ENCODE measurements at regions not wholly inside any gene's neighbourhood (a gene's known extent, or its start where the extent isn't known, plus 50 kb on each side); places are given as distances from the start of the nearest gene placed in this dataset.

DNA sequence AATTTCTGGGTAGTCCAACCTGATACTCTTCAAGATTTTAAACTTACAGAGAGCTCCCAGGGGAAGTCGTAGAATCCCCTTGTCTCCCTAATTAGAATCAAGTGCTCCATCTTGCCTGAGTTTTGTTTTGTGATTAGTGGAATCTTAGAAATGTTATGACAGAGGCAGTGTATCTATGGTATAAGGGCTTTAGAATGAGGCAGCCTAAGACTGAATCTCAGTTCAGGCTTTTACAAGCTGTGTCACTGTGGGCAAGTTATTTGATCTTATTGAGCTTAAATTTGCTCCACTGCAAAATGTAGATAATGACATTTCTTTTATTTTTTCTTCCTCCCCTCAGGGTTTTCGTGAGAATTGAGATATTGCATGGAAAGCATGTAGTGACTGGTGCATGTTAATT is 215.5 kb downstream of the POSTN start:
- ATAC-seq, result no peak
- Mint-ChIP-seq H3K36me3 (no peaks in the 10 kb centered on the region), H3K4me1 (ENCODE audit: low read depth in 2 of 2) (no peaks in the 10 kb centered on the region), H3K27me3 (no peaks in the 10 kb centered on the region), H3K9me3 (peaks cover 5% of the 10 kb centered on the region), H3K4me3 (no peak overlapping the region), H3K27ac (no peak overlapping the region)
- DNase-seq (ENCODE audit: low spot score), result no peak

DNA sequence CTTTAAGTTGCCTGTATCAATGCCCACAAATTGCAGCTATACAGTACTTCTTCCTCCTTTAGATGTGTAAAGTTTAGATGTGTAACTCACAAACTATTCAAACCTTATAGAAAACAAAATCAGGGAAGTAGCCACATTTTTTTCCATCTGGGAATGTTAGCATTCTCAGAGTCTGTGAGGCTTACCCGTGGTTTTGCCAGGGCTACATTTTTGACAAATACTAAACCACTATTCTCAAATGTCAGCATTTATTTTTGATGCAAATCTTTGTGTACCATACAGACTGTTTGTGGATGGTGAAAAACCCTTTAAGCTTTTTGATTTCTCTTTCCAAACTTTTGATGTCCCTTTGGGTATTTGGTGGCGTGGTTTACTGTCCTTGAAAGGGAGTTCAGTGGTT is 216.4 kb downstream of the POSTN start:
- Mint-ChIP-seq H3K4me1 (ENCODE audit: low read depth in 2 of 2) (no peaks in the 10 kb centered on the region), H3K9me3 (peaks cover 5% of the 10 kb centered on the region), H3K36me3 (no peaks in the 10 kb centered on the region), H3K27me3 (no peaks in the 10 kb centered on the region), H3K27ac (no peak overlapping the region), H3K4me3 (no peak overlapping the region)
- no peak for ATAC-seq
- no peak for DNase-seq (ENCODE audit: low spot score)

DNA sequence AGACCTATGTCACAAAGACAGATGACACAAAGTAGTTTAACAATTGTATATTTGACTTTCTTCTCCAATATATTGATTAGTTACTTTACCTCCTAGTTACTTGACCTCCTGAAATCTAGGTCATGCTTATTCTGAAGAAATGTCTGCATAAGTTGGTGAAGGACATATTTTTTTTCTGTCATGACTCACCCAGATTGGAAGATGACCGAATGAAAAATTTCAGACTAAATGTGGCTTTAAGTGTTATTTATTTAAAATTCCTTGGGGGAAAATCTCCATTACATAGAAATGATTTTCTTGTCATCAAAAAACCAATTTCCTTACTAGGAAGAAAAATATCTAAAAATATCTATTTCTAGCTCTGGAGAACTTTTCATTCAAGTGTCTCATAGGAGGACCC is 217.1 kb downstream of the POSTN start:
- Mint-ChIP-seq H3K4me3 (no peak overlapping the region), H3K27ac (no peak overlapping the region), H3K4me1 (ENCODE audit: low read depth in 2 of 2) (no peaks in the 10 kb centered on the region), H3K27me3 (no peaks in the 10 kb centered on the region), H3K9me3 (peaks cover 5% of the 10 kb centered on the region), H3K36me3 (no peaks in the 10 kb centered on the region)
- DNase-seq (ENCODE audit: low spot score) (no peak), ATAC-seq (no peak)

DNA sequence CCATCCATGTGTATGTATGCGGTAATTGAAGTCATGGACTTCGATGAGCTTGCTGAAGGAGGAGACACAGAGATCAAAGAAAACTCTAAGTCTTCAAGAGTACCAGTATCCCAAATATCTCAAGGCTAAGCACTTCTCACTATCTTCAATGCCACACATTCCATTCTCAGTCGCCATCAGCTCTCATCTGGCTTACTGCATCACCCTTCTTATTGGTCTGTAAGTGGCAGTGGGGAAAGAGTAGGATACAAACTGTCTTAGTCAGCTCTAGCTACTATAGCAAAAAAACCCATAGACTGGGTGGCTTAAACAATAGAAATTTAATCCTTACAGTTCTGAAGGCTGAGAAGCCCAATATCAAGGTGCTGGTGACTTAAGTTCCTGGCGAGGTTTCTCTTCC is 218.7 kb downstream of the POSTN start:
- Mint-ChIP-seq H3K27me3 (no peaks in the 10 kb centered on the region), H3K4me3 (no peak overlapping the region), H3K27ac (no peak overlapping the region), H3K9me3 (no peaks in the 10 kb centered on the region), H3K4me1 (ENCODE audit: low read depth in 2 of 2) (no peaks in the 10 kb centered on the region), H3K36me3 (no peaks in the 10 kb centered on the region)
- ATAC-seq (no peak), DNase-seq (ENCODE audit: low spot score) (no peak)

DNA sequence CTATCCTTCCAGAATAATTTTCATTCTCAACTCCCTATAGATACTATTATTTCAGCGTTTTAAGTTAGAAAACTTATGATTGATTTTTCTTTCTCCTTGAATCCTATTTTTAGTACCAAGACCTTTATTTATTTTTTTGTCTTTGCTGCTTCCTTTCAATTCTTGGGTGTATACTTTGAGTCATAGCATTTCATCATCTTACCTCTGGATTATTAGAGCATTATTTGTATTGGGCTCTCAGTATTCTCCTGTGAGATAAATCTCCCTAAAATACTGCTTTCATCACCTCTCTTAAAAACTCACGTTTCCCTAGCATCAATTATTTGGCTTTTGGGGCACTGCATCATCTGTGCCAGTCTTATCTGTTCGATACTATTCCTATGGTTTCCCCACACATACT is 222.8 kb downstream of the POSTN start:
- Mint-ChIP-seq H3K27me3 (no peaks in the 10 kb centered on the region), H3K4me1 (ENCODE audit: low read depth in 2 of 2) (no peaks in the 10 kb centered on the region), H3K36me3 (no peaks in the 10 kb centered on the region), H3K4me3 (no peak overlapping the region), H3K27ac (no peak overlapping the region), H3K9me3 (no peaks in the 10 kb centered on the region)
- ATAC-seq (no peak), DNase-seq (ENCODE audit: low spot score) (no peak)

DNA sequence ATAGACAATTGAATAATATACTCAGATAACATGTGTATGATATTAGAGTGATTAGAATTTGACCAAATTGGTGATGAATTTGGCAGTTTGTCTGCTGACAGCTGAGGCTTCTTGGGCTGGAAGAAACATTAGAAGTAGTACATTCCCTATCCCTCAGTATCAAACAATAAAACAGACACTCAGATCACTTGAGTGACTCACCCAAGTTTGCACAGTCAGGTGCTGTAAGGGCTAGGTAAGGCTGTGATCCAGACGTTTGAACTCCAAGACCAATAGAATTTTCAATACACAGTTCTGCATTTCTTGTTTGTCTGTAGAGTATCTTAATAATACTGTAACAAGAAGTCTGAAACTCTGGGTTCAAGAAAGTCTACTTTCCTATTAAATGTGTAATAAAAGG is 223.5 kb downstream of the POSTN start:
- Mint-ChIP-seq H3K27me3 (no peaks in the 10 kb centered on the region), H3K4me3 (no peak overlapping the region), H3K27ac (no peak overlapping the region), H3K9me3 (no peaks in the 10 kb centered on the region), H3K4me1 (ENCODE audit: low read depth in 2 of 2) (no peaks in the 10 kb centered on the region), H3K36me3 (no peaks in the 10 kb centered on the region)
- no peak for DNase-seq (ENCODE audit: low spot score)
- no peak for ATAC-seq

DNA sequence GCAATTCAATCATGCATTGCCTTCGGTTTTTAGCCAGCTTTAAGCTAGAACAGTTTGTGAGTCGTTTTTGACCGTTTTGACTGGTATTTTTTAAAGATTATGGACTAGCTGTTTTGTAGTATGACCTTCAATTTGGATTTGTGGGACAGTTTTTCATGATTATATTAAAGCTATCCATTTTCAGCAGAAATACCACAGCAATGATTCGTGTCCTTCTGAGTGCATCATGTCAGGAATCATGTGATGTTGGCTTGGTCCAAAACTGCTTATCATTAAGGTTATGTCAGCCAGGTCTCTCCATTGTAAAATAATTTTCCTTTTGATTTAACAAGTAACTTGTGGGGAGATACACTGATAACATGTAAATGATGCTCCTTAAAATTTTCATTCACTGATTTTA is 229.0 kb downstream of the POSTN start:
- Mint-ChIP-seq H3K4me3 (no peak overlapping the region), H3K27me3 (no peaks in the 10 kb centered on the region), H3K9me3 (peaks cover 5% of the 10 kb centered on the region), H3K36me3 (no peaks in the 10 kb centered on the region), H3K4me1 (ENCODE audit: low read depth in 2 of 2) (no peaks in the 10 kb centered on the region), H3K27ac (no peak overlapping the region)
- no peak for ATAC-seq
- DNase-seq (ENCODE audit: low spot score), result no peak

DNA sequence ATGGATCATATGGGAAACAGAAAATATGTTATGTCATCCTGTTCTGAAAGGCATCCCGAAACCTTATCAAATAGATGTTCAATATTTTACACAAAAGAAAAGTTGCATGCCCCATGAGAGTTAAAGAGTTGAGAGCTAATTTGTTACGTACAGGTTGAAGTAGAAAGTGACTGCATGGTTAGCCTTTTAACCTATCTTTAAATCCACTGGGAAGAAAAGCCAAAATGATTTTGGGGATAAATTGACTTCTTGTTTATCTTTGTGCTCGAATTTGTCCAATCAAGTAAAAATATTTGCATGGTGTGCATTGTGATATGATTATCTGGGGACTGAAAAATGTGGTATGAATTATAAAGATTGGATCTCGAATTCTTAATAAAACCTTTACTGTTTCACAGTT is 230.1 kb downstream of the POSTN start:
- peaks cover 6% of the 10 kb centered on the region for H3K9me3 Mint-ChIP-seq
- H3K27ac Mint-ChIP-seq, result no peak overlapping the region
- DNase-seq (ENCODE audit: low spot score) (no peak), ATAC-seq (no peak)
- H3K27me3 Mint-ChIP-seq, result no peaks in the 10 kb centered on the region
- H3K4me1 Mint-ChIP-seq (ENCODE audit: low read depth in 2 of 2), result no peaks in the 10 kb centered on the region
- no peaks in the 10 kb centered on the region for H3K36me3 Mint-ChIP-seq
- no peak overlapping the region for H3K4me3 Mint-ChIP-seq

DNA sequence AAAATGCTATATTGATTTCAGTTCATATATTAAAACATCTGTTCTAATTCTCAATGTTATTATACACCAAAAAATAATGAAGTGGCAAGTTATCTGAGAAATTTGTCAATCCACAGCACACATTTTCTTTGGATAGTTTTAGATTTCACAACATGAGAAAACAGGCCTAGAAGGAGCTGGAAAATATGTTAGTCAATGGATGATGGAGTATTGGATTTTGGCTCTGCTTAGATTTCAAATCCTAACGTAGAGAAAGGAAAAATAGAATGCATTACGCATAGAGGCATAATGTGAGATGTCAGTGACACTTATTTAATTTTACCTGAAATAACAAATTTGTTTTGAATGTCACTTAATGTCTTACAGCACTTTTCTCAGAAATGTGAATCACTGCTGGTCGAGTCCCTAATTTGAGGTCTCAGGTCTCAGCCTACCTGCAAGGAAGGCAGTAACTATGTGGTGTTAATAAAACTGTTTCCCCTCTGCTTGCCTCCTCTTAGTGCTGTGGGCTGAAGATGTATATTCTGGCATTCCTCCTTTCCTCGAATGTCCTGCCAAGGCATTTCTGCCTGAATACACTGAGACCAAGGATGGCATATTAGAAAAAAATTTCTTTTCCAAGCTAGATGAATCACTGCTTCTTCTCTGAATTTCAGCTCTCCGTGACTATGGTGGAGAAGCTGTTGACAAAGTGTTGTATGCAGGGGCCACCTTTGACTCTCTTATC is 232.4 kb downstream of the POSTN start:
- ATAC-seq, result no peak
- DNase-seq (ENCODE audit: low spot score), result no peak
- H3K27me3 Mint-ChIP-seq, result no peaks in the 10 kb centered on the region
- H3K9me3 Mint-ChIP-seq, result peaks cover 17% of the 10 kb centered on the region
- no peak overlapping the region for H3K4me3 Mint-ChIP-seq
- no peaks in the 10 kb centered on the region for H3K4me1 Mint-ChIP-seq (ENCODE audit: low read depth in 2 of 2)
- no peaks in the 10 kb centered on the region for H3K36me3 Mint-ChIP-seq
- H3K27ac Mint-ChIP-seq, result no peak overlapping the region

DNA sequence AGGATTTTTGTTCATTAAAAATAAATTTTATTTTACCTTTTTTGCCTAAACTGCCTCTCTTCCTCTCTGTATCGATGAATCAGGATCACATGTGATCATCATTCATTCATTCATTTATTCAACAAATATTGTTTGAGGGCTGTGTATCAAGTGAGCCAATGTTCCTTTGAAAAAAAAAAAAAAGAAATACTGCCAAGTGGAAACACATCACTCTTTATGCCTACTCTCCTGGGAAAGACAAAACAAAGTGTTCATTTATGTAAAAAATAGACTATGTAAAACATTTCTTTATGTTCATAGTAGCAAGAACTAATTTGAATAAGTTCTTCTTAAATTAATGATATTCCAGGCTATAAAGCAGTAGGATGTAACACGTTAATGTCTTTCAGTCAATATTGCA is 233.1 kb downstream of the POSTN start:
- DNase-seq (ENCODE audit: low spot score) (no peak), ATAC-seq (no peak)
- H3K36me3 Mint-ChIP-seq, result no peaks in the 10 kb centered on the region
- H3K27me3 Mint-ChIP-seq, result no peaks in the 10 kb centered on the region
- no peak overlapping the region for H3K4me3 Mint-ChIP-seq
- H3K27ac Mint-ChIP-seq, result no peak overlapping the region
- no peaks in the 10 kb centered on the region for H3K4me1 Mint-ChIP-seq (ENCODE audit: low read depth in 2 of 2)
- peaks cover 17% of the 10 kb centered on the region for H3K9me3 Mint-ChIP-seq

DNA sequence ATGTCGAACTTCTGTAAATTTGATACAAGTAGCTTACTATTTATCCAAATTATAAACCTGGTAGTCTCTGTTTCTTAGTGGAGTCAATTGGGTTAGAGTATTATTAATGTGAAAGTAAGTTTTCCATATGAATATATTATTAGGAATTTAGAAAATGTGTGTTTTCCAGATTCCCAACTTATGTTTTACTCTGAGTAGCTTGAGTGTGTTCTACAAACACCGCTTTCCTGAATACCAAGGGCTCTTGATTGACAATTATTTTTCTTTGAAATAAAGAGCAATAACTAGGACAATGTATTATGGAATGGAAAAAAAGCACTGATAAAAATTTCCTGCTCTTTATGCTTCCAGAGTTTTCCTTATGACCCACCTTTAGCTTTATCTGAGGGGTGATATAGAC is 233.6 kb downstream of the POSTN start:
- no peaks in the 10 kb centered on the region for H3K4me1 Mint-ChIP-seq (ENCODE audit: low read depth in 2 of 2)
- peaks cover 17% of the 10 kb centered on the region for H3K9me3 Mint-ChIP-seq
- H3K27me3 Mint-ChIP-seq, result no peaks in the 10 kb centered on the region
- H3K27ac Mint-ChIP-seq, result no peak overlapping the region
- ATAC-seq (no peak), DNase-seq (ENCODE audit: low spot score) (no peak)
- no peaks in the 10 kb centered on the region for H3K36me3 Mint-ChIP-seq
- no peak overlapping the region for H3K4me3 Mint-ChIP-seq

DNA sequence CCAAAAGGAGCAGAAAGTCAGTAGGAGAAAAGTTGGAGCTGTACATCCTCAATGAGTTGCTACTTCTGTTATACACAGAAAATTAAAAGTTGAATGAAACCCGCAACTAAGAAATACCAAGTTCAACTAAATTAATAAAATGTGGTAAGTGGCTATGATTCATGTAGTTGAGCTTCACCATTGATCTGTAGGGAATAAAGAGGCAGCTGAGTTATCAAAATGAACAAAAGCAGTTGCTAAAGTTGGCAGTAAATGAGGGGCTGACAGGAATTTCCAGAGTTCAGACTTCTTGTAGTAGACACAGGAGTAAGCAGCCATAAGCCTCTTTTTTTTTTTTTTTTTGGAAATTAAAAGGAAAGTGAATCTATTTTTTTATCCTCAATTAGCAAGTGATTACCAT is 234.6 kb downstream of the POSTN start:
- no peaks in the 10 kb centered on the region for H3K4me1 Mint-ChIP-seq (ENCODE audit: low read depth in 2 of 2)
- H3K36me3 Mint-ChIP-seq, result no peaks in the 10 kb centered on the region
- no peak overlapping the region for H3K4me3 Mint-ChIP-seq
- ATAC-seq (no peak), DNase-seq (ENCODE audit: low spot score) (no peak)
- H3K9me3 Mint-ChIP-seq, result peaks cover 17% of the 10 kb centered on the region
- no peaks in the 10 kb centered on the region for H3K27me3 Mint-ChIP-seq
- no peak overlapping the region for H3K27ac Mint-ChIP-seq

DNA sequence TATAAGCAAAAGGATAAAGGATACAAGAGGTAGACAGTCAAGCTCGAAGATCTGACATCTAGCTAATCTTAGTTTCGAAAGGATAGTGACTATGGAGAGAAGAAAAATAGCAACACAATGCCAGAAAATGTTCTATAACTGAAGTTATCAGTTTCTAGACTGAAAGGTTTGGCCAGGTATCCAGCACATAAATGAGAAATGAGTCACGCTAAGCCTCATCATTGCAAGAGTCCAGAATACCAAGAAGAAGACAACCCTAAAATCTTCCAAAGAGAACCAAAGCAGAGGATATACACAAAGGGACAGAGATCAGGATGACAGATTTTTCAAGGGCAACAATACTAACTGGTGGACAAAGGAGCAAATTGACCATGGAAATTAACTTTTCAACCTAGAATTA is 237.0 kb downstream of the POSTN start:
- Mint-ChIP-seq H3K9me3 (peaks cover 14% of the 10 kb centered on the region), H3K4me1 (ENCODE audit: low read depth in 2 of 2) (no peaks in the 10 kb centered on the region), H3K4me3 (no peak overlapping the region), H3K36me3 (no peaks in the 10 kb centered on the region), H3K27ac (no peak overlapping the region), H3K27me3 (no peaks in the 10 kb centered on the region)
- DNase-seq (ENCODE audit: low spot score) (no peak), ATAC-seq (no peak)

DNA sequence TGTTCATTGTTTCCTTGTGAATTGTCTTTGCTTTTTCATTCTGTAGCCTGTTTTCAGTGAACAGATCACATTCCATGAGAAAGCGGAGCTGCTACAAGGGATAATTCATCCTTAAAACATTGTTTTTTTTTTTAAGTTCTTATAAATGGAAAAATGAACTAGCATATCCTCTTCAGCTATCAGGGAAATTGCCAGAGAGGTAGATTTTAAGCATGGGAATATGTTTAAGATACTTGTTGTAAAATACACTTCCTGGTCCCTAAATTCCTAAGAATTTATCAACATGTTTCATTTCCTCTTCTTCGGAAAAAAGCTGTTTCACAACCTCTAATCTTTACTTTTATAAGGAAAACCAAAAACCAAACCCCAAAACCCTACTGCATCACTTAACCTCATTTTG is 238.0 kb downstream of the POSTN start:
- H3K4me3 Mint-ChIP-seq, result no peak overlapping the region
- H3K27me3 Mint-ChIP-seq, result no peaks in the 10 kb centered on the region
- DNase-seq (ENCODE audit: low spot score) (no peak), ATAC-seq (no peak)
- H3K36me3 Mint-ChIP-seq, result no peaks in the 10 kb centered on the region
- H3K27ac Mint-ChIP-seq, result no peak overlapping the region
- no peaks in the 10 kb centered on the region for H3K4me1 Mint-ChIP-seq (ENCODE audit: low read depth in 2 of 2)
- peaks cover 17% of the 10 kb centered on the region for H3K9me3 Mint-ChIP-seq

DNA sequence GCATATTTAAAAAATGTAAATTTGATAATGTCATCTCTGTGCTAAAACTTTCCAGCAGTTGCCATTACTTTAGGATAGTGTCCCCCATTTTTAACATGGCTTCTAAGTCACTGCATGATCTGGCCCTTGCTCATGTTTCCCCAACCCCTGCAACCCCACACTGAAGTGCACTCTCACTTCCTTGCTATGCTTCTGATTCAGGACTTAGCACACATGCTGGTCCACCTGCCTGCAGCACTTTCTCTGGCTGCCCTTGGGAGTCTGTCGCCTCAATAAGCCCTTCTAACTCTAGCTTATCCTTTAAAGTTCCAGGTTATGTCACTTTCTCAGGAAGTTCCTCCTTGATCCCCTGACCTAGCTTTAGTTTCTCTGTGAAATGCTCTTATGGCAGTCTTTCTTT is 241.0 kb downstream of the POSTN start:
- H3K36me3 Mint-ChIP-seq, result no peaks in the 10 kb centered on the region
- H3K27me3 Mint-ChIP-seq, result no peaks in the 10 kb centered on the region
- no peak overlapping the region for H3K4me3 Mint-ChIP-seq
- no peak for DNase-seq (ENCODE audit: low spot score)
- no peaks in the 10 kb centered on the region for H3K4me1 Mint-ChIP-seq (ENCODE audit: low read depth in 2 of 2)
- H3K9me3 Mint-ChIP-seq, result peaks cover 18% of the 10 kb centered on the region
- H3K27ac Mint-ChIP-seq, result no peak overlapping the region
- no peak for ATAC-seq
